Psoas muscle (tissue), 7 donors: ENCODE measurements at regions not wholly inside any gene's neighbourhood (a gene's known extent, or its start where the extent isn't known, plus 50 kb on each side); places are given as distances from the start of the nearest gene placed in this dataset.
A peak's percentile ranks its signal among the peaks of the same experiment; 100 is the strongest.

Experiments used
- ATAC-seq, 4 donors: fragments of 200-7000 bp; cut with Tn5 transposase; one replicate each; pipeline ENCODE4 v1.9.1; 2020; ENCODE audit warnings: moderate library complexity in 3 of 4, mild to moderate bottlenecking in 2 of 4
- DNase-seq, 2 donors: peaks; one replicate each; pipeline ENCODE4 v3.0.0-alpha.2; 2020
- H3K27ac ChIP-seq: fragments of 200-600 bp; one replicate; pipeline ENCODE4 v1.8.0; 2022
- H3K27me3 ChIP-seq, 3 donors: fragments of 200-600 bp in 1 of 3; one replicate each; pipeline versions ENCODE4 v1.6.1 to v1.8.0; 2013 to 2022; ENCODE audit warnings: low read length in 2 of 3, mild to moderate bottlenecking in 2 of 3, moderate library complexity in 1 of 3; ENCODE audit not compliant: insufficient read depth in 3 of 3
- H3K36me3 ChIP-seq, 2 donors: fragments of 200-600 bp in 1 of 2; one replicate each; pipeline versions ENCODE4 v1.6.1 to v1.8.0; 2013 to 2022; ENCODE audit warnings: low read depth in 1 of 2, mild to moderate bottlenecking in 1 of 2, moderate library complexity in 1 of 2; ENCODE audit not compliant: insufficient read depth in 1 of 2
- H3K4me1 ChIP-seq: fragments of 200-600 bp; one replicate; pipeline ENCODE4 v1.8.0; 2022
- H3K4me3 ChIP-seq: fragments of 200-600 bp; one replicate; pipeline ENCODE4 v1.8.0; 2022; ENCODE audit warnings: mild to moderate bottlenecking
- H3K9me3 ChIP-seq: fragments of 200-600 bp; one replicate; pipeline ENCODE4 v1.8.0; 2022
- WGBS, 3 donors: extraction: QIAGEN DNeasy Blood & Tissue Kit; methylation state at CpG; one replicate each; pipeline versions ENCODE4 v1.1.6 to v1.1.7; 2013; 5-methylcytosine and 5-hydroxymethylcytosine counted together
- intact Hi-C, 2 donors: fragments of 100-400 bp; cut with DNase I; formaldehyde crosslinking; loops; one replicate each; pipeline versions ENCODE4 v1.11.0 to v1.14.2; 2022
- TF ChIP-seq, protein P1 (sequence below): fragments of 200-600 bp; IDR thresholded peaks from one replicate; pipeline ENCODE4 v1.8.0; 2022; ENCODE audit warnings: antibody characterized with exemption
- donor health status: healthy with polysubstance abuse.
- donor health status: DM: no; HTN: no; CAD: no; lungs with moderate emphysema.
- donor health status: Bipolar disorder and iron deficiency.
- donor health status: healthy.
- donor health status: DM: yes; HTN: yes; CAD: no.
- donor health status: DM: no; HTN: no; CAD: no.
- donor health status: DM: yes; HTN: yes; CAD: no.

DNA sequence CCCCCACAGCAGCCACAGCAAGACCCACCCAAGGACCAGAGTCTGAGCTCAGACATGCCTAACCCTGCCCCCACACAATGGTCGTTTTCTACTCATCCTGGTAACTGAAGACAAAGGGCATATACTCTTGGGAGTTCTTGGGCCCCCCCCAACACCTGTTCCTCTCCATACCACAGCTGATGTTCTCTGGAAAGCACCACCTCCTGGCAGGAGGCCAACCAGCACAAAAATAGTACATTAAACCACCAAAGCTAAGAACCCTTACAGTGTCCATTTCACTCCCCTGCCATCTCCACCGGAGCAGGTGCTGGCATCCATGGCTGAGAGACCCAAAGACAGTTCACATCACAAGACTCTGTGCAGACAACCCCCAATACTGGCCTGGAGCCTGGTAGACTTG lies 80.6 kb upstream of the DAAM1 start:
- H3K27ac ChIP-seq: peak overlapping the region; percentile 36
- TF ChIP-seq, protein P1, sequence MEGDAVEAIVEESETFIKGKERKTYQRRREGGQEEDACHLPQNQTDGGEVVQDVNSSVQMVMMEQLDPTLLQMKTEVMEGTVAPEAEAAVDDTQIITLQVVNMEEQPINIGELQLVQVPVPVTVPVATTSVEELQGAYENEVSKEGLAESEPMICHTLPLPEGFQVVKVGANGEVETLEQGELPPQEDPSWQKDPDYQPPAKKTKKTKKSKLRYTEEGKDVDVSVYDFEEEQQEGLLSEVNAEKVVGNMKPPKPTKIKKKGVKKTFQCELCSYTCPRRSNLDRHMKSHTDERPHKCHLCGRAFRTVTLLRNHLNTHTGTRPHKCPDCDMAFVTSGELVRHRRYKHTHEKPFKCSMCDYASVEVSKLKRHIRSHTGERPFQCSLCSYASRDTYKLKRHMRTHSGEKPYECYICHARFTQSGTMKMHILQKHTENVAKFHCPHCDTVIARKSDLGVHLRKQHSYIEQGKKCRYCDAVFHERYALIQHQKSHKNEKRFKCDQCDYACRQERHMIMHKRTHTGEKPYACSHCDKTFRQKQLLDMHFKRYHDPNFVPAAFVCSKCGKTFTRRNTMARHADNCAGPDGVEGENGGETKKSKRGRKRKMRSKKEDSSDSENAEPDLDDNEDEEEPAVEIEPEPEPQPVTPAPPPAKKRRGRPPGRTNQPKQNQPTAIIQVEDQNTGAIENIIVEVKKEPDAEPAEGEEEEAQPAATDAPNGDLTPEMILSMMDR: no peak
- H3K4me1 ChIP-seq: peaks cover 9% of the 10 kb centered on the region
- DNase-seq (peak; percentile 46 to 80), ATAC-seq (peak; percentile 77 to 93 (median 86))
- H3K27me3 ChIP-seq: no peaks in the 10 kb centered on the region
- intact Hi-C loops: no loop called here
- no peaks in the 10 kb centered on the region for H3K36me3 ChIP-seq
- 12 to 16% (median 15%) methylated on average over 2 of the region's 2 CpGs for WGBS, 3 donors
- H3K9me3 ChIP-seq: no peaks in the 10 kb centered on the region
- no peak overlapping the region for H3K4me3 ChIP-seq

DNA sequence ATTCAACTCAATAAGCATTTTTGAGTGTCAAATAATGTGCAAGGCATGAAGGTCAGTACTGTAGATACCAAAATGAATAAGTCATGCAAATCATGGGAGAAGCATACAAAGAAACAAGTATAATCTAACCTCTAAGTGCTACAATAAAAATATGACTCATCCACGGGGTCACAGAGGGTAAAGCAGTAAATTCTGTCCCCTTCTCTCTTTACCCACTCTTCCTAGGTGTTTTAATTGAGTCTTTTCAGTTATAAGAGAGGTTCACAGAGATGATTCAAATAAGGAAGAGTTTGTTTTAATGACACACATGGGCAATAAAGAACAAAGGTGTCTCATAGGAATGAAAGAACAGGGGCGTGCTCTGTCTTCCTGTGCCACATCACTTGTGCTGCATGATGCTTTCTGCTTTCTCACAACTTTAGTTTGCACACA lies 71.5 kb upstream of the DAAM1 start:
- Histone ChIP-seq H3K27me3 (no peaks in the 10 kb centered on the region), H3K9me3 (no peaks in the 10 kb centered on the region), H3K27ac (no peak overlapping the region), H3K4me1 (no peaks in the 10 kb centered on the region), H3K36me3 (no peaks in the 10 kb centered on the region), H3K4me3 (no peak overlapping the region)
- TF ChIP-seq, protein P1: no peak
- intact Hi-C loops: no loop called here
- ATAC-seq (no peak), DNase-seq (no peak)
- WGBS, 3 donors: 77 to 79% (median 78%) methylated on average over 2 of the region's 2 CpGs

DNA sequence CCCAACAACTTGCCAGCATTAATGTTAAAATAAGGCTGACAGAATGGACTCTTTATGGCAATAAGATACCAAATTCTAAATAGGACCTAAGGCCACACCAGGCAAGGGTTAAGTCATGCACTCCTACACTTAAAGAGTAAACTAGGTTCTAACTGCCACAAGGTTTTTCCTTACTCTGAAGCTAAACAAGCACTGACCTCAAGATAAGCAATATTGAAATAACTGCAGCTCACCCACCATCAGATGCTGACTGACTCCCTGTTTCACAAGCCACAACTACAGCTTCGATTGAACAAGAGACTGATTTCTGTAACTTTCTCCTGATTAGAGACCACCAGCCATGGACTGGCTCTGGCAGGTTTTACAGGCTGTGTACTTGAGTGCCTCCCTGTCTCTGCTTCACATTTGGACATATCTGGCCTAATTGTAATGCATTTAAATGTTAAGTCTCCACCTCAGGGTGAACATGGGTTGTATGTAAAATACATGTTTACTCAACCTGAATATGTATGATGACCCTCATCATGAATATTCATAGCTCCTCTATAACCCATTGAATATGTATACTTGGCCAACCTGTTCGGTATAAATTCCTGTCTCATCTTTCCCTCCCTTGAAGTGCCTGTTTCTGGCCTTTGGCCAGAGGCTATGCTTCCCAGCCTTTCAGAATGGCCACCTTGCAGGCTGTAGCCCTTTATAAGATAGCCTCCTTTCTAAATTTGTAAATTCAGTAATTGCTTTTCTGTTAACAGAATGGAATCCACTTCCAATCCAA lies 70.5 kb upstream of the DAAM1 start:
- DNase-seq (no peak), ATAC-seq (no peak)
- Histone ChIP-seq H3K4me3 (no peak overlapping the region), H3K4me1 (no peaks in the 10 kb centered on the region), H3K27ac (no peak overlapping the region), H3K36me3 (no peaks in the 10 kb centered on the region), H3K9me3 (no peaks in the 10 kb centered on the region), H3K27me3 (no peaks in the 10 kb centered on the region)
- intact Hi-C loops: no loop called here
- TF ChIP-seq, protein P1: no peak
- 51 to 69% (median 58%) methylated on average over 2 of the region's 2 CpGs for WGBS, 3 donors

DNA sequence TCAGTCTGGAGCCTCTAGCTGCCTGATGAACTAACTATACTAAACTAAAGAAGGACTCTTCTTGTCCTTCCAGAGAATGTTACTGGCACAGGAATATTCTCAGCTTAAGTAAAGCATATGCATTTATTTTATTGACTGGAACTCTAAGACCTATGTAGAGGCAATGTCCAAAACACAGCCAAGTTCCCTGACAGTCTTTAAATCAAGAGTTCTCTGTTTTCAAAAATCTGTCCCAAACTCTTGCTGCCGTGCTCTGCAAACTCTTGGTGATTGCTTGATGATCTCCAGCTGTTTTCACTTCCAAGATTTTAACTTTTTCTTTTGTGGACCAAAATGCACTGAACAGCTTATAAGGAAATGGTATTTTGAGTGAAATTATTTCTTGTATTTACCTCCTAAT lies 67.5 kb upstream of the DAAM1 start:
- Histone ChIP-seq H3K9me3 (no peaks in the 10 kb centered on the region), H3K27me3 (no peaks in the 10 kb centered on the region), H3K4me3 (no peak overlapping the region), H3K4me1 (no peaks in the 10 kb centered on the region), H3K36me3 (no peaks in the 10 kb centered on the region), H3K27ac (no peak overlapping the region)
- no peak for ATAC-seq
- TF ChIP-seq, protein P1: no peak
- DNase-seq: no peak
- intact Hi-C loops: loop anchor here in 1 of 2 donors (5.0 kb wide), 1 partner anchor 94 kb away; no protein-coding TSS in a partner anchor
- 22 to 32% (median 27%) methylated on average over 1 of the region's 1 CpG for WGBS, 3 donors

- Histone ChIP-seq H3K9me3 (no peaks in the 10 kb centered on the region), H3K27me3 (no peaks in the 10 kb centered on the region), H3K27ac (no peak overlapping the region), H3K4me1 (no peaks in the 10 kb centered on the region), H3K36me3 (no peaks in the 10 kb centered on the region), H3K4me3 (no peak overlapping the region)
- intact Hi-C loops: loop anchor here in 1 of 2 donors (5.0 kb wide), 1 partner anchor 96 kb away; no protein-coding TSS in a partner anchor
- TF ChIP-seq, protein P1: no peak
- ATAC-seq (no peak), DNase-seq (no peak)
- 68 to 82% (median 78%) methylated on average over 3 of the region's 3 CpGs for WGBS, 3 donors
Measured at GRCh38 chr14:59123531-59123930, 64.9 kb upstream of the DAAM1 start.
